EL (cell line): ENCODE measurements at regions not wholly inside any gene's neighbourhood (a gene's known extent, or its start where the extent isn't known, plus 50 kb on each side); places are given as distances from the start of the nearest gene placed in this dataset.
"Not testable (repeated sequence)": the region's sequence is repeated elsewhere in the genome, so short reads cannot be mapped to it uniquely, and the experiment has no call there.

Source experiments
- DNase-seq: peaks from one replicate; pipeline ENCODE4 v3.0.0-alpha.2; 2016

DNA sequence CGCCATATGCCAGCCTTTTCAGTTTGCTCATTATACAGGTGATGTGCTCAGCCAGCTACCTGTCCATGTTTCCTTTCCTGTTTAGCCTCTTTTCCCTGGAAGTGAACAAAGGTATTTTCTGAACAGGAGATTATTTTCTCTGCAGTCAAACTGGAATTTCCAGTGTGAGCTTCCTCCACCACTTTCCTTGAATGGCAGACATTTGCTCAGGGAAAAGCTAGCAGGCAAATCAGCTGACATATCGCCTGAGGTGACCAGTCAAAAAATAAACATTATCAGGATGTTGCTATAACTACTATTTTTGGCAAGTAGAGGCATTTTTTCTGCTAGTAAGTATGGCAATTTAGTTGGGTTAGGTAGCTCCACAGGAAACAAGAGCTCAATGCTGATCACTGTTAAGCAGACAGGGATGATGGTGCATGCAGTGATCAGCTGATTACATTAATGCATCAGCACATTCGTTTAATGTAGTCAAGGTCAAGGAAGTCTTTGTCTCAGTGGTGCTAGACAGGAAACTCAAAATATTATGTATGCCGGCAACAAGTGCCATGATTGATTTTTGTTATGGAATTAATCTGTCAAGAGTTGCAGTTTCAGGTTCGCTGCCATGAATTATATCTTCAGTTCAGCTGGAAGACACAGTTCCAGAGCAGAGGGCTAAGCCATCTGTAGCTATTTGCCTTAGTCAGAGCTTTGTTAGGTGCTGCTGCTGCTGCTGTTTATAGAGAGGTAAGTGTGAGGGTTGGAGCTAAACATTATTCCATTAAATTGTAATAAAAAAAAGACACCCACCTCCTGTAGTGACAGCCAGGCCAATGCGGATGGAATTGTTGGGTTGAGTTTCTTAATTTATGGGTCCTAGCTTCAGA, 179.7 kb upstream of the ST6GALNAC5 start:
- DNase-seq = no peak

DNA sequence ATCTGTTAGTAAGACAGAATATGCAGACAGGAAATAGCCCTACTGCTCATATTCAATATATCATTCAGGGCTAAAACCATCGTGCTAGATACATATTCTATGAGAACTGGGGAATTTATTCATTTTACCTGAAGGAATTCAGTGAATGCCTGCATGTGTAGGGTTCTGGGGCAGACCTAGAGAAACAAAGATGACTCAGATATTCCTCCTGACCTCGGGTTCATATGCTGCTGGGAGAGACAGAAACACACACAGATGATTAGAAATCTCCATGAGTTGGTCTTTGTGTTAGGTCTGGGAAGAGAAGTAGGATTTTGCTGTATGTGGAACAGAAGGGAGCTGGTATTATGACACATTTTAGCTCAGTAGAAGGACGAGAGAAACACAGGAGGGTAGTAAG, 176.5 kb upstream of the ST6GALNAC5 start:
- peak; percentile 18 for DNase-seq

DNA sequence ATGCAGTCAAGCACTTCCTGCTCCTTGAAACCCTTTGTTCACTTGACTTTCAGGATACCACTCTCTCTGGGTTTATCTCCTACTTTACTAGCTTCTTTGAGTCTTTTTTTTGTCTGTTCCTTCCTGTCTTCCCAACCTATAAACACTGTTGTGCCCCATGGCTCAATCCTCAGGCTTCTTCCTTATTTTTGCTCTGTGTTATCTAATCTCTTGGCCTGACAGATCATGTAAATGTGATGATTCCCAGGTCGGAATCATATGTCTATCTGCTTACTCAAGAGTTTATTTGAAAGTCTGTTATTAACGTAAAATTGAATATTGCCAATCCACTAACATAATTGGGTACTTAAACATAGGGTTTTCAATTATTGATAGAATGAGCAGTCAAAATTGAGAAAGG, 171.7 kb upstream of the ST6GALNAC5 start:
- no peak for DNase-seq

DNA sequence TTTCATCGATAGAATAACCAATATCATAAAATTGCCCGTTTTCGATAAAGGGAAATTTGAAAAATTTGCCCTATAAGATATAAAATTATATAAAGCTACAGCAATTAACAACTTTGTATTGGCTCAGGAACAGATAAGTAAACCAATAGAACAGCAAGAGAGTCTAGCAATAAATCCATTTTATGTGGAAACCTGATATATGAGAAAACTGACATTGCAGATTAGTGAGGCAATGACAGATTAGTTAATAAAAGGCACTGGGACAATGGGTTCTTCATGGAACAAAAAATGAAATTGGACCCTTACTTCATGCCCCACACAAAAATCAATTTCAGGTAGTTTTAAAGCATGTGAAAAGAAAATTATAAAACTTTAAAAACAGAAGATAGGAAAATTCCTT, 169.9 kb upstream of the ST6GALNAC5 start:
- DNase-seq = no peak

DNA sequence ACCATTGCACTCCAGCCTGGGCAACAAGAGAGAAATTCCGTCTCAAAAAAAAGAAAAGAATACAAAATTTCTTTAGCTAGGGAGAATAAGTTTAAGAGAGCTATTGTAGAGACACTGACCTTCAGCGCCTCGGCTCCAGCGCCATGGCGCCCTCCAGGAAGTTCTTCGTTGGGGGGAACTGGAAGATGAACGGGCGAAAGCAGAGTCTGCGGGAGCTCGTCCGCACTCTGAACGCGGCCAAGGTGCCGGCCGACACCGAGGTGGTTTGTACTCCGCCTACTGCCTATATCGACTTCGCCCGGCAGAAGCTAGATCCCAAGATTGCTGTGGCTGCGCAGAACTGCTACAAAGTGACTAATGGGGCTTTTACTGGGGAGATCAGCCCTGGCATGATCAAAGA, 167.6 kb upstream of the ST6GALNAC5 start:
- not testable (repeated sequence) for DNase-seq

DNA sequence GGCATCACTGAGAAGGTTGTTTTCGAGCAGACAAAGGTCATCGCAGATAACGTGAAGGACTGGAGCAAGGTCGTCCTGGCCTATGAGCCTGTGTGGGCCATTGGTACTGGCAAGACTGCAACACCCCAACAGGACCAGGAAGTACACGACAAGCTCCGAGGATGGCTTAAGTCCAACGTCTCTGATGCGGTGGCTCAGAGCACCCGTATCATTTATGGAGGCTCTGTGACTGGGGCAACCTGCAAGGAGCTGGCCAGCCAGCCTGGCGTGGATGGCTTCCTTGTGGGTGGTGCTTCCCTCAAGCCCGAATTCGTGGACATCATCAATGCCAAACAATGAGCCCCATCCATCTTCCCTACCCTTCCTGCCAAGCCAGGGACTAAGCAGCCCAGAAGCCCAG, 167.1 kb upstream of the ST6GALNAC5 start:
- not testable (repeated sequence) for DNase-seq

DNA sequence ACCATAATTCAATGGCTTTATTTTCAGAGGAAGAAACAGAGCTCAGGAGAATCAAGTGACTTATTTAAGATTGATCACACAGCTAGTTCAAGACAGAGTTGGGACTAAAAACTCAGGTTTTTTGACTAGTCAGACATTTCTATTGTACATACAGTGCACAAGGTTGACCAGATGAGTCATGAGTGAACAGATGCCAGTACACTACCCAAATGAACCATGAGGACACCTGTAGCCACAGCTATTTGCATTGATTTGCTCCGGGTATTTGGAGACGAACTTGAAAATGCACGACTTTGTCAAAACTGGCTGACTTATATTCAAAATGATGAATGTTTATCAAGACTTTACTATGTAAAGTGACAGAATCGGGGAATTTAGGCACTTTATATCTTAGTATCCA, 161.7 kb upstream of the ST6GALNAC5 start:
- no peak for DNase-seq

DNA sequence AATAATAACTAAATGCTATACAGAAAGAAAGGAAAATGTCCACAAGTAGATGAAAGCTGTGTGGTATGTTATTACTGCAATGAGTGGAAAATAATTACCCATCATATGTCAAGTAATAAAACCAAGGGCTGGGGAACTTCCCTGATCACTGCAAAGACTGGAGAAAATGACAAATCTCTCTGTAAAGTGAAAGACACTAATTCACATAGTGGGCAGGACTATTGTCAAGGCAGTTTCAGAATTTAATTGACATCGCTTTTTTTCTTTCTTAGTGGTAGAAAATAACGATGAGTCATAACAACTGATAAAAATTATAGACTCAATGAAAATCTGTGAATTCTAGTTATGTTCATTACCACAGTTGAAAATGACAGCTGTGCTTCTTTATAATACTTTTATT, 153.7 kb upstream of the ST6GALNAC5 start:
- no peak for DNase-seq

DNA sequence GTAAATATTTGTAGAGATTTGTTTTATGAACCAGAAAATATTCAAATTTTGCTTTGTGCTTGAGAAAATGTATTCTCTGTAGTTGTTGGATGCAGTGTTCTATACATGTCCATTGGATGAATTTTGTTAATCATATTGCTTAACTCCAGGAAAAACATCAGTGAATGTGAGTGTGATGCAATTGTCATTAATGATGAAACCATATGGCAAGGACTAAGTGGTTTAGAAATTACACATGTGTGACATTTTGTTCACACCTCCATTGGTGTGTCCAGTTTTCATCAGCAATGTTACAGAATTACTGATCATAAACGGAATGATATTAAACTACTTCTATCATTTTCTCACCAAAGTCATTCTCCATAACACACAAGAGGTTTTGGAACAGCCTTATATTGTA, 151.8 kb upstream of the ST6GALNAC5 start:
- DNase-seq = no peak

DNA sequence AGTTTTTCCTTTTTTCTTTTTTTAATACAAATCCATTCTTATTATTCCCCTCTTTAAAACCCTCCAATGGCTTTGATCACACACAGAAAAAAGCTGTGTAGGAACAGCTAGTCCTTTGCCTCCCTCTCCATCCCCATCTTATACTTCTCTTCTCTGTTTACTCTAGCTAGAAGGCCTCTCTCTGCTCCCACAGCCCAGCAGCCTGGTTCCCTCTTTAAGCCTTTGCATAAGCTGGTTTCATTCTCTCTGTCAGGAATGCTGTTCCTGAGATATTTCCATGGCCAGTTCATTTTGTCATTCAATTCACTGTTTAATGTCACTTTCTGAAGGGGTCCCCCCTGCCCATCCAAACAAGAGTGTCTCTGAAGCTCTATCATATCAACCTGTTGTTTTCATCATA, 143.3 kb upstream of the ST6GALNAC5 start:
- DNase-seq = no peak

DNA sequence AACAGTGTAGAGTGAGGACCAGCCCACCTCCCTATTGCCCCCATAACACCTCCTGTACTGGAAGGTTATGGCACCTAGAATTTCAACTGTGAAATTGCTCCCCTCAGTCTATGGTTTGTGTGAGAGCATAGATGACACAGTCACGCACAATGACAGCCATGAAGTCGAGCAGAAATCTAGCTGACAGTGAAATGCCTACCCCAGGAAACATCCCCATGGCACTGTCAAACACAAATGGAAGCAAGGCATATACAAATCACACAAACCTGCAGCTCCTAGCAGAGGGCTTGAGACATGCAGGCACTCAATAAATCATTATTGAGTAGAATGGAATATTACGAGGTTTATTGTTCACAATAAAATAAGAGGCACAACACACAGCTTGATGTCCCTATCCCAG, 142.5 kb upstream of the ST6GALNAC5 start:
- DNase-seq = no peak

DNA sequence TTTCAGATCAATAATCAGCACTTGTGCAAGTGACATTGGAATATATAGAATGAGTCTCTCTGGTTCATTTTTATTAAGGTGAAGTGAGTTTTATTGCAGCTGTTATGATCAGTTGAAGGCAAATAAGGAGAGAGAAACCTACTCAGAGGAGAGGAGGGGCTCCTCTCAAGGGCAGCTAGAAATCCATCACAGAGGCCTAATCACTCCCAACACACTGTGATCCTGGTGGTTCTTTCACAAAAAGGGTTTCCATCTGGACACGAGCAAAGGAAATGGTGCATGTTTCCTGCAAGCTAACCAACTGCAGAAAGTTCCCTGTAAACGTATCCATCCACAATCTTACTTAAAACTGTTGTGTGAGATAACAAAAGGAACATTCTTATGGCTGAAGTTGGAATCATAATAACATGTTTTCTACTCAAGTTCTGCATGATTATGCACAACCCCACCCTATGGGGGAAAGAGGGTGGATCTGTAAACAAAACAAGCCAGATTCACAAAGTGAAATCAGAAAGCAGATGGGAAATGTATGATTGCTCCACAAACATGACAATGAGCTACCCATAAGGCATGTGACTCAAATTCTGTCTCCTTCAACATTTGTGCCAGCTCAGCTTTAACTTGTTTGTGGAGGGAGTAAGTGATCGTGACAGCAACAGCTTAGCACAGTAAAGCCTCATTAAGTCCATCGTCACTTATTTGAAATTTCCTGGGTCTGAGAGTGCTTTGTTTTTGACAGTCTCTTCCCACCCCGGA, 141.2 kb upstream of the ST6GALNAC5 start:
- DNase-seq = no peak

DNA sequence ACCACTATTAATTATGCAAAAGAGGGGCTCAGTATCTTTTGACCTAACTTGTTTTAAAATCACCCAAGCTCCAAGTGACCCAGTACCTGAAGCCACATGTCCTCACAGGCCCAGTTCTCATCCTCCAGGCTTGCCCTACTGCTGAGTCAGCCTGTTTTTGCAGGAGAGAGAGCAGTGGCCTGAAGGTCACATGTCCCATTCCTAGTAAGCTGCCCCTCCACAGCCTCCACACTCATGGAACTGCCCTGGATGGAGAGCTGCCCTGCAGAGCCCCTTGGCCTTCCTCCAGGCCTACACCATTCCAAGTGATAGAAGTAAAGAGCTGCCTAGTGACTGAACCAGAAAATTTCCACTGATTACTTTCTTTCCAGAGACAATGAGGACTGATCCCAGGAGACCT, 139.8 kb upstream of the ST6GALNAC5 start:
- no peak for DNase-seq

DNA sequence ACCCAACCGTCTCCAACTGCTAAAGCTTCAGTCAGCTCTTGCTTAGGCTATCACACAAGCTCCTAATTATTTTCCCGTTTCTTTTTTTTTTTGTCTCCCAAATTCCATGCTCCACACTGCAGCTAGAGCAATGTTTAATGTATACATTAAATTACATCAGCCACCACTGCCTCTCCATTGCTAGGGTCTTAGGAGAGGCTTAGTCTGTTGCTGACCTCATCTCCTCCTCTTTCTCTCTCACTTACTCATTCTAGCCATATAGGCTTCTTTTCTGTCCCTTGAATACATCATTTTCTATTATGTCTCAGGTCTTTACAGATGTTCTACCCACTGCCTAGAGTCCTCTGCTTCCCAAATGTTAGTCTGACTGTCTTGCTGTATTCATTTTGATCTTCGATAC, 138.1 kb upstream of the ST6GALNAC5 start:
- no peak for DNase-seq

DNA sequence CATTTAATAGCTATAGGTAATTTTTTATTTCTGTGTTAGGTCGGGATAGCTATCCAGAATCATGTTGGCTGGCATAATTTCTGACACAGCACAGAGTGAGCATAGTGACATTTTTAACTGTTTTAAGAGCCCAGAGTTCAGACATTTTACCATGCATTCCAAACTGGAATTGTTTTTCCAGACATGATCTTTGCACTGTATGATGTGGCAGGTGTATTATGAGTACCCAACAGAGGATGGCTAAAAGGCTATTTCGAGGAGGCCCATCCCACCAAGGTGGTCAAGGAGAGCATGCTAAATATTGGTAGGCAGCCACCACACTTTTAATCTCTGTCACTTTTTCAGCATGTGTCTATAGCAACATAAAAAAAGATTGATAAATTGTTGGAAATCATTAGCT, 137.3 kb upstream of the ST6GALNAC5 start:
- no peak for DNase-seq

DNA sequence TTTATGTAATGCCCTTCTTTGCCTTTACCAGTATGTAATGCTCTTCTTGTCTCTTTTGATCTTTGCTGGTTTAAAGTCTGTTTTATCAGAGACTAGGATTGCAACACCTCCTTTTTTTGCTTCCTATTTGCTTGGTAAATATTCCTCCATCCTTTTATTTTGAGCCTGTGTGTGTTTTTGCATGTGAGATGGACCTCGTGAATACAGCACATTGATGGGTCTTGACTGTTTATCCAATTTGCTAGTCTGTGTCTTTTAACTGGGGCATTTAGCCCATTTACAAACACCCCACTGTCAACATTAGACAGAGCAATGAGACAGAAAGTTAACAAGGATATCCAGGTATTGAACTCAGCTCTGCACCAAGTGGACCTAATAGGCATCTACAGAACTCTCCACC, 128.9 kb upstream of the ST6GALNAC5 start:
- DNase-seq = not testable (repeated sequence)

DNA sequence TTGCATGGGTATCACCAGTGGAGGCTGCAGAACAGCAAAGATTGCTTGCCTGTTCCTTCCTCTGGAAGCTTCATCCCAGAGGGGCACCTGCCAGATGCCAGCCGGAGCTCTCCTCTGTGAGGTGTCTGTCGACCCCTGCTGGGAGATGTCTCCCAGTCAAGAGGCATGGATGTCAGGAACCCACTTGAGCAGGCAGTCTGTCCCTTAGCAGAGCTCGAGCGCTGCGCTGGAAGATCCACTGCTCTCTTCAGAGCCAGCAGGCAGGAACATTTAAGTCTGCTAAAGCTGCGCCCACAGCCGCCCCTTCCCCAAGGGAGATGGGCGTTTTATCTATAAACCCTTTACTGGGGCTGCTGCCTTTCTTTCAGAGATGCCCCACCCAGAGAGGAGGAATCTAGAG, 126.3 kb upstream of the ST6GALNAC5 start:
- not testable (repeated sequence) for DNase-seq

DNA sequence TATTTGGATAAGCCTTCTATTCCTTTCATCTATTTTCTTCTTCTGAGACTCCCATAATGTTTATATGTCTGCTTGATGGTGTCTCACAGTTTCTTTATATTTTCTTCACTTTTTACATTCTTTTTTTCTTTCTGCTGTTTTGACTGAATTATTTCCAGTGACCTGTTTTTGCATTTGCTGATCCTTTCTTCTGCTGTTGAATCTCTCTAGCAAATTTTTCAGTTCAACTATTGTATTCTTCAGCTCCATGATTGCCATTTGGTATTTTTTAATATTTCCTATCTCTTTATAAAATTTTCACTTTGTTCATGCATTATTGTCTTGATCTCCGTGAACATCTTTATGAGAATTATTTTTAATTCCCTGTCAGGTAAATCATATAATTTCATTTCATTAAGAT, 122.3 kb upstream of the ST6GALNAC5 start:
- DNase-seq = no peak

DNA sequence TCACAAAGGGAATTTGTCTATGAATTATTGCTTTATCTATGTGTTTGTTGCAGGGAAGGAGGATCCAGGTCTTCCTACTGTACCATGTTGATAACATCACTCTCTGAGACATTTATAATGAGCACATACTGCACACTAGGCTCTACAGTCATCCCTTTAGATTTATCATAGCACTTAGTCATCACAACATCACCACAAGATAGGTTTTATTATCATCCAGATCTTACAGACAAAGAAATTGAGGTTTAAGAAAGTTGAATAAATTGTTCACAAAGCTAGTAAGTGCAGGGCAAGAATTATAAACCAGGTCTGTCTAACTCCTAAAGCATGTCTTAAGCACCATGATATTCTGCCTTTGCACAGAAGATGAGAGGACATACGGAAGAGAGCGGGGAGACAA, 121.1 kb upstream of the ST6GALNAC5 start:
- peak; percentile 31 for DNase-seq

DNA sequence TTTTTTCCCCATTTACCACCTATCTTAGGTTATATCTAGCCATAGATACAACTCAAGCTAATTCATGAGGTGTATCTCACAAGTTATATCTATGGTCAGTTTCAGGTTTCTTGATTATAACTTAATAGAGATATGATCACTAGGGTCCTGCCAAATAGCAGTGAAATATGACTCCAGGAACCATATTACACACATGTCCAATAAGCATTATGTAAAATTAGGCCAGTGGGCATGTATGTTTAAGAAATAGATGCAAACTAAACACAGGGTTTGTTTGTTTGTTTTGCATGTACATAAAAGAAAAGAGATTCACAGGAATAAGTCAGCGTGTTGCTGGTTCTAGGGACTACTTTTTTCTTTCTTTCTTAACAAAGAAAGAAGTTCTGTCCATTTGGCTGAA, 112.5 kb upstream of the ST6GALNAC5 start:
- no peak for DNase-seq

DNA sequence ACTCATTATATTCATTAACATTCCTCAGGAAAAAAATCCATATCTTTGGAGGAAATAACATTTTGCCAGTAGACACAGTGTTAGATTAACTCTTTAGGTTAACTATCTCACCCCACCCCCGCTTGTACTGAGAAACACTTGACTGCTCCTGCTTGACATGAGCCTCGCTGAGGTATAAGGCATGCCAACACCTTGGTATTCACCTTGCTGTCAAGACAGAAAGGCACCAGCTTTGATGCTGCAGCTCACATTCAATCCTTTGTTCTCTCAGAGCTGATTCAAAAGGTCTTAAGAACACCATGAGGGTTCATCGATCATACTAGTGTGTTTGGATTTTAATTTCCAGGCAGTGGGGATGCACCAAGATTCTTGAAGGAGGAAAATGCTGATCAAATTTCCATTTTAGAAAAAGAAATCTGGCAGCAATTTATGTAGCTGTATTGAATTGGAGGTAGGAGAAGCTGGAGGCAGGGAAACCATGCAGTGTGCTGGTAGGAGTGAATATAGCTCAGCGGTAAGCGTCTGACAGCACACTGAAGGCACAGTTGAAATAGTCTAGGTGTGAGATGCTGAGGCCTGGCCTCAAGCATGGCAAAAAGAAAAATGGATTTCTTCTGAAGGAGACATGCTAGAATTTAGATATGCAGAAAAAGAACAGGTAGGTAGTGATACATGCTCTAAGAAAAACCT, 108.0 kb upstream of the ST6GALNAC5 start:
- no peak for DNase-seq

DNA sequence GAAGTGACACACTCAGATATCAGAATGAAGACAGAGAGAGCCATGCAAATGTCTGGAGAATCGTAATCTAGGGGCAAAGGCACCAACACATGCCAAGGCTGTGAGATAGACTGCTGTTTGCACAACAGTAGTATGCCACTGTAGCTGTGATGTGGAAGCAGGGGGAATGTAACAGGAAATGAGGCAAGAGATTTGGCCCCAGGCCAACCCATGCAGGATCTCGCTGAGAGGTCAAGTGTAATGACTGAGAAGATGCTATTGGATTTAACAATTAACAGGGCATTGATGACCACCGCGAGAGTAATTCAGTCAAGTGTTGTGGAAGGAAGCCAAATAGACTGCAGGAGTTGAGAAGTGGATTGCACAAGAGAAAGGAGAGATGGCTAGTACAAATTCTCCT, 107.3 kb upstream of the ST6GALNAC5 start:
- peak; percentile 61 for DNase-seq

DNA sequence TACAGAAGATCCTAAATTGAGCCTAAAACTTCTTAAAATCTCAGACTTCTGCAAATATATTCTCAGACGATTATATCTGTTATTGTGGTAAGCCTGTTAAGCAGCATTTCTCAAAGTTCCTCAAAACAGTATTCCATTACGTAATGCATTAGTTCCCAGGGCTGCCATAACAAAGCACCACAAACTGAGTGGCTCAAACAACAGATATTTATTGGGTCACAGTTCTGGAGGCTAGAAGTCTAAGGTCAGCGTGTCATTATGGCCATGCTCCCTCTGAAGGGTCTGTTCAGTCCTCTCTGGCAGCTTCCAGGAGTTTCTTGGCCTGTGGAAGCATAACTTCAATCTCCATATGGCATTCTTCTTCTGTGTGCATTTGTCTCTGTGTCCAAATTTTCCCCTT, 103.5 kb upstream of the ST6GALNAC5 start:
- no peak for DNase-seq
